Lower lobe of right lung (tissue), 2 donors: ENCODE measurements at regions not wholly inside any gene's neighbourhood (a gene's known extent, or its start where the extent isn't known, plus 50 kb on each side); places are given as distances from the start of the nearest gene placed in this dataset.

Experiments used
- ATAC-seq, 2 donors: fragments of 200-7000 bp; cut with Tn5 transposase; one replicate each; pipeline ENCODE4 v1.9.1; 2020 to 2022; ENCODE audit warnings: mild to moderate bottlenecking in 2 of 2, moderate library complexity in 2 of 2
- DNase-seq: peaks from one replicate; pipeline ENCODE4 v3.0.0-alpha.2; 2020
- H3K27ac ChIP-seq: fragments of 200-600 bp; one replicate; pipeline ENCODE4 v1.8.0; 2022
- H3K27me3 ChIP-seq: fragments of 200-600 bp; one replicate; pipeline ENCODE4 v1.8.0; 2022; ENCODE audit warnings: low read depth
- H3K36me3 ChIP-seq: fragments of 200-600 bp; one replicate; pipeline ENCODE4 v1.8.0; 2022; ENCODE audit warnings: mild to moderate bottlenecking
- H3K4me1 ChIP-seq: fragments of 200-600 bp; one replicate; pipeline ENCODE4 v1.8.0; 2022
- H3K4me3 ChIP-seq: fragments of 200-600 bp; one replicate; pipeline ENCODE4 v1.8.0; 2022; ENCODE audit warnings: mild to moderate bottlenecking
- H3K9me3 ChIP-seq: fragments of 200-600 bp; one replicate; pipeline ENCODE4 v1.8.0; 2022
- CTCF ChIP-seq: fragments of 200-600 bp; IDR thresholded peaks from one replicate; pipeline ENCODE4 v1.8.0; 2022; ENCODE audit warnings: antibody characterized with exemption, mild to moderate bottlenecking
- intact Hi-C: fragments of 100-400 bp; cut with DNase I; formaldehyde crosslinking; loops from one replicate; pipeline ENCODE4 v1.11.0; 2022
- donor health status: DM: no; HTN: yes; CAD: no; lungs with severe emphysema.

GRCh38 chr7:145327646-145328045 is 491.8 kb upstream of the TPK1 start:
- H3K27me3 ChIP-seq: no peaks in the 10 kb centered on the region
- DNase-seq (no peak), ATAC-seq (no peak)
- no peak overlapping the region for H3K27ac ChIP-seq
- no peak overlapping the region for H3K4me3 ChIP-seq
- H3K36me3 ChIP-seq: no peaks in the 10 kb centered on the region
- H3K9me3 ChIP-seq: no peaks in the 10 kb centered on the region
- intact Hi-C loops: no loop called here
- no peak for TF ChIP-seq CTCF
- no peaks in the 10 kb centered on the region for H3K4me1 ChIP-seq

GRCh38 chr7:145324081-145324480 is 488.2 kb upstream of the TPK1 start:
- no peak for DNase-seq
- intact Hi-C loops: no loop called here

GRCh38 chr7:145313551-145313950 is 477.7 kb upstream of the TPK1 start:
- Histone ChIP-seq H3K4me3 (no peak overlapping the region), H3K36me3 (no peaks in the 10 kb centered on the region), H3K4me1 (no peaks in the 10 kb centered on the region), H3K9me3 (no peaks in the 10 kb centered on the region), H3K27me3 (no peaks in the 10 kb centered on the region), H3K27ac (no peak overlapping the region)
- no peak for ATAC-seq
- intact Hi-C loops: no loop called here
- no peak for DNase-seq
- no peak for TF ChIP-seq CTCF

More at GRCh38 chr7:145324081-145324480, 488.2 kb upstream of the TPK1 start:
- Histone ChIP-seq H3K4me1 (no peaks in the 10 kb centered on the region), H3K27me3 (no peaks in the 10 kb centered on the region), H3K9me3 (no peaks in the 10 kb centered on the region), H3K36me3 (no peaks in the 10 kb centered on the region), H3K27ac (no peak overlapping the region), H3K4me3 (no peak overlapping the region)
- ATAC-seq: no peak
- no peak for TF ChIP-seq CTCF

DNA sequence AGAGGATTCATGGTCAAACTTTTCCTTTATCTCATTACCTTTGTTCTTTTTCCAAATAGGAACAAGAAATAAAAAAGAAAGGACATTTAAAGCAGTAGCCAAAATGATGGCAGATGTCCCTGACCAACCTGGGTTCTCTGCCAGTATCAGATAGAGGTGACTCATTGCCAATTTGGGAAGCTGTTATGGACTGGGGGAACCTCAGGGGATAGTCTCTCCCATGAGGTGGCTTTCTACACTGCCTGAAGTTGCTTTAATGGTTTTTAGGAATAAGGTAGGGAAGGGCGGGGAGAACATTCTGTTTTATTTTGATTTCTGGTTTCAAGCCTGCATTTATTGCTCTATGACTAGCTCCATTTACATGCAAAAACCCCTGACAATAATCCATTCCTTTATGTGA is 457.9 kb upstream of the TPK1 start:
- DNase-seq (no peak), ATAC-seq (no peak)
- Histone ChIP-seq H3K36me3 (no peaks in the 10 kb centered on the region), H3K27ac (no peak overlapping the region), H3K4me3 (no peak overlapping the region), H3K4me1 (no peaks in the 10 kb centered on the region), H3K27me3 (no peaks in the 10 kb centered on the region), H3K9me3 (no peaks in the 10 kb centered on the region)
- intact Hi-C loops: no loop called here
- TF ChIP-seq CTCF: no peak

DNA sequence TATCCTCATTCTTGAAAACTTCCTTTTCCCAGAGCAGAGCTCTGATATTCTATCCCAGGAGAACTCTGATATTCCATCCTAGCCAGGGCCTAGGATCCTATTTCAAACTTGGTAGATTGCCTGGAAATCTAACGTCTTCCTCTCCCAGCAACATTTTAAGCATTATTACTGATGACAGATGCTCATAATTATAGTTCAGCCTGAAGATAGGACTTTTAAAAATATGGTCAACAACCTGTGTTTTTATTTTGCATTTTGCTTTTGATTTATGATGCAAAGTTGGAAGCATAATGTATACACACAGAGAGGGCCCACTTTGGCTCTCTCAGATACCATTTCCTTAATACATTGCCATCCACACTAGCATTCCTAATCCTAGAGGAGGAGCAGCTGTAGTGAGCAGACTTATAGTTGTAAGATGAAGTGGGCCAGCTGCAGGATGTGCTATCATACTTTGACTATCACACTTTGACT is 457.4 kb upstream of the TPK1 start:
- ATAC-seq: no peak
- intact Hi-C loops: no loop called here
- Histone ChIP-seq H3K4me3 (no peak overlapping the region), H3K4me1 (no peaks in the 10 kb centered on the region), H3K27ac (no peak overlapping the region), H3K9me3 (no peaks in the 10 kb centered on the region), H3K27me3 (no peaks in the 10 kb centered on the region), H3K36me3 (no peaks in the 10 kb centered on the region)
- DNase-seq: no peak
- TF ChIP-seq CTCF: no peak

- no peak for DNase-seq
- no peak for ATAC-seq
- H3K36me3 ChIP-seq: no peaks in the 10 kb centered on the region
- no peaks in the 10 kb centered on the region for H3K4me1 ChIP-seq
- H3K27ac ChIP-seq: no peak overlapping the region
- TF ChIP-seq CTCF: no peak
- H3K4me3 ChIP-seq: no peak overlapping the region
- no peaks in the 10 kb centered on the region for H3K27me3 ChIP-seq
- intact Hi-C loops: no loop called here
- H3K9me3 ChIP-seq: no peaks in the 10 kb centered on the region
These were observed 453.5 kb upstream of the TPK1 start for GRCh38 chr7:145289384-145289783.
